Ascending aorta (tissue), 2 donors: ENCODE measurements at regions not wholly inside any gene's neighbourhood (a gene's known extent, or its start where the extent isn't known, plus 50 kb on each side); places are given as distances from the start of the nearest gene placed in this dataset.

Experiments used
- DNase-seq, 2 donors: peaks; one replicate each; pipeline ENCODE4 v3.0.0-alpha.2; 2019; ENCODE audit warnings: low spot score in 2 of 2
- H3K27ac ChIP-seq, 2 donors: fragments of 200-600 bp; sonication (generic); one replicate each; pipeline ENCODE4 v1.5.1; 2016 to 2017; ENCODE audit warnings: mild to moderate bottlenecking in 1 of 2
- H3K27me3 ChIP-seq: fragments of 200-600 bp; sonication (generic); one replicate; pipeline ENCODE4 v1.5.1; 2017
- H3K36me3 ChIP-seq, 2 donors: fragments of 200-600 bp; sonication (generic); one replicate each; pipeline ENCODE4 v1.5.1; 2016
- H3K4me1 ChIP-seq, 2 donors: fragments of 200-600 bp; sonication (generic); one replicate each; pipeline ENCODE4 v1.5.1; 2016 to 2017; ENCODE audit warnings: mild to moderate bottlenecking in 1 of 2
- H3K4me3 ChIP-seq, 2 donors: fragments of 200-600 bp; sonication (generic); one replicate each; pipeline ENCODE4 v1.5.1; 2016 to 2017; ENCODE audit warnings: mild to moderate bottlenecking in 1 of 2
- H3K9me3 ChIP-seq, 2 donors: fragments of 200-600 bp; sonication (generic); one replicate each; pipeline ENCODE4 v1.5.1; 2016
- intact Hi-C: fragments of 100-400 bp; cut with DNase I; formaldehyde crosslinking; loops from one replicate; pipeline ENCODE4 v1.15.1; 2023
- TF ChIP-seq, protein P1 (sequence below), 3 experiments: fragments of 200-600 bp in 2 of 3; fragments of 450-650 bp in 1 of 3; sonication (generic) in 2 of 3; IDR thresholded peaks; one replicate each; pipeline ENCODE4 v1.5.1; 2016 to 2019; ENCODE audit warnings: antibody characterized with exemption in 3 of 3, mild to moderate bottlenecking in 1 of 3, moderate library complexity in 1 of 3

DNA sequence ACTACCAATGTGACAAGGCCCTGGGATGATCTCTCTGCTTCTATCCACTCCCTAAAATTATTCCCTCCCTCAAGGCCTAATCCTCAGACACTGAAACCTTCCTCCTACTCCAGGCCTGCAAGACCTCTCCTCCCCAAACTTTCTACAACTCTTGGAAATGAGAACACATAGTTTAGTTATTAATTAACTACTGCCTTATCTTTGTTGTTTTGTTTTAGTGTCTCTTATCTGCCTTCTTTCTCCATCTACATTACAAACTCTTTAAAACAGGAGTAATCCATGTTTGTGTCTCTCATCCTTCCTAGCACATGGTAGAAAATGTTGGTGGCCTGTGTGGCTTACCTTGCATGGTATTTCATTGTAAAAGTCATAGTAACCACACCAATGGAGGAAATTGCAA, 139.9 kb upstream of the G2E3 start:
- Histone ChIP-seq H3K4me3 (no peak overlapping the region), H3K27me3 (no peaks in the 10 kb centered on the region), H3K4me1 (no peaks in the 10 kb centered on the region), H3K36me3 (no peaks in the 10 kb centered on the region), H3K27ac (no peak overlapping the region), H3K9me3 (no peaks in the 10 kb centered on the region)
- intact Hi-C loops, result no loop called here
- DNase-seq, result no peak
- TF ChIP-seq, protein P1, sequence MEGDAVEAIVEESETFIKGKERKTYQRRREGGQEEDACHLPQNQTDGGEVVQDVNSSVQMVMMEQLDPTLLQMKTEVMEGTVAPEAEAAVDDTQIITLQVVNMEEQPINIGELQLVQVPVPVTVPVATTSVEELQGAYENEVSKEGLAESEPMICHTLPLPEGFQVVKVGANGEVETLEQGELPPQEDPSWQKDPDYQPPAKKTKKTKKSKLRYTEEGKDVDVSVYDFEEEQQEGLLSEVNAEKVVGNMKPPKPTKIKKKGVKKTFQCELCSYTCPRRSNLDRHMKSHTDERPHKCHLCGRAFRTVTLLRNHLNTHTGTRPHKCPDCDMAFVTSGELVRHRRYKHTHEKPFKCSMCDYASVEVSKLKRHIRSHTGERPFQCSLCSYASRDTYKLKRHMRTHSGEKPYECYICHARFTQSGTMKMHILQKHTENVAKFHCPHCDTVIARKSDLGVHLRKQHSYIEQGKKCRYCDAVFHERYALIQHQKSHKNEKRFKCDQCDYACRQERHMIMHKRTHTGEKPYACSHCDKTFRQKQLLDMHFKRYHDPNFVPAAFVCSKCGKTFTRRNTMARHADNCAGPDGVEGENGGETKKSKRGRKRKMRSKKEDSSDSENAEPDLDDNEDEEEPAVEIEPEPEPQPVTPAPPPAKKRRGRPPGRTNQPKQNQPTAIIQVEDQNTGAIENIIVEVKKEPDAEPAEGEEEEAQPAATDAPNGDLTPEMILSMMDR (IDR thresholded peaks at IDR 0.05), result no peak

DNA sequence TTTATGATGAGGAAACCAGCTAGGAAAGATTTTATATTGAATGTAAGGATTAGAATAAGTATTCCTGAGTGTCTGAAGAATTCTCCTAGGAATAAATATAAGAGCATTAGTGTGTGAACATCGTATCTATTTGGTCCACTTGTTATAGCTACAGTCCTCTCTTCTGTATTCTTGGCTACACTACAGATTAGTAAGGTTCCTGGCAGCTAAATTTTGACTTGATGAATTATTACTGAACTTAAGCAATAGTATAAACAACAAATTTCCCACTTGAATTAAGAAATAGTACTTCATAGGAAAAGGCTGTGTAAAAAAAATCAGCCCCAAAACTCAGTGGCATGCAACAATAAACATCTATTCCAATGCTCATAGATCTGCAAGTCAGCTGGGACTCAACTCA, 138.4 kb upstream of the G2E3 start:
- Histone ChIP-seq H3K27ac (no peak overlapping the region), H3K36me3 (no peaks in the 10 kb centered on the region), H3K9me3 (no peaks in the 10 kb centered on the region), H3K4me3 (no peak overlapping the region), H3K4me1 (no peaks in the 10 kb centered on the region), H3K27me3 (no peaks in the 10 kb centered on the region)
- TF ChIP-seq, protein P1 (IDR thresholded peaks at IDR 0.05), result no peak
- DNase-seq, result no peak
- intact Hi-C loops, result no loop called here

DNA sequence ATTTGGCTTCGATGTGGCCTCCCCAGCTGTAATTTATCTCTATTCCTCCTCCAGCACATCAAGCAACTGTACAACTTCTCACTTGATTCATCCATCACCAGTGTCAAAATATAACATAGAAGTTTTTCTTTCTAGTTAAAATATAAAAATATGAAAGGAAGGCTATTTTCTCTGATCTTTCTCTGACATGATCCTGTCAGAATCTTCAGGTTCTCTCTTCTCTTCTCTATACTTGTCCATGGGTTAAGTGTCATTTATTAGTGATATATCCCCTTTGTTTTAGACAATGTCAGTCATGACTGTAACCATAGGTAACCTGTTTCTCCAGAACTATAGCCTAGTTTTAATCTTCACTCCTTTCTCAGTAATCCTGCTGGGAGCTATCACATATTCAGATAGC, 132.5 kb upstream of the G2E3 start:
- intact Hi-C loops, result no loop called here
- H3K4me3 ChIP-seq, result no peak overlapping the region
- H3K9me3 ChIP-seq, result no peaks in the 10 kb centered on the region
- TF ChIP-seq, protein P1 (IDR thresholded peaks at IDR 0.05), result no peak
- no peak for DNase-seq
- H3K36me3 ChIP-seq, result no peaks in the 10 kb centered on the region
- H3K27ac ChIP-seq, result no peak overlapping the region
- no peaks in the 10 kb centered on the region for H3K27me3 ChIP-seq
- no peaks in the 10 kb centered on the region for H3K4me1 ChIP-seq

DNA sequence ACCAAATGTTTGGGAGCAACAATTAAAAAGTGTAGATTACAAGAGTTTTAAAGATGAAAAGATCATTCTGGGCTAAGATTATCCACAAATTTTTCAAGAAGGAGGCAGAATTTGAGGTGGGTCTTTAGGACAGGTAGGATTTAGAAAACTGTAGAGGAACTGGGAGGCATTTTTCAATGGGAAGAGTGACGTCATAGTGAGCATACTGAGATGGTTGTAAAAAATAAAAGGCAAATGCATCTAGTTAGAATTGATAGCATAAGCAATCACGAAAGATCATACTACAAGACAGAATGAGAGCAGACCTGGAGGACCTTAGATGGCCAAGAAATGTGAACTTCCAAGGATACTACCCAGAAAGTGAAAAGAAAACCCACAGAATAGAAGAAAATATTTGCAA, 131.6 kb upstream of the G2E3 start:
- TF ChIP-seq, protein P1 (IDR thresholded peaks at IDR 0.05), result no peak
- H3K9me3 ChIP-seq, result no peaks in the 10 kb centered on the region
- no peak overlapping the region for H3K27ac ChIP-seq
- no peaks in the 10 kb centered on the region for H3K4me1 ChIP-seq
- no peak for DNase-seq
- H3K4me3 ChIP-seq, result no peak overlapping the region
- intact Hi-C loops, result no loop called here
- H3K27me3 ChIP-seq, result no peaks in the 10 kb centered on the region
- H3K36me3 ChIP-seq, result no peaks in the 10 kb centered on the region

DNA sequence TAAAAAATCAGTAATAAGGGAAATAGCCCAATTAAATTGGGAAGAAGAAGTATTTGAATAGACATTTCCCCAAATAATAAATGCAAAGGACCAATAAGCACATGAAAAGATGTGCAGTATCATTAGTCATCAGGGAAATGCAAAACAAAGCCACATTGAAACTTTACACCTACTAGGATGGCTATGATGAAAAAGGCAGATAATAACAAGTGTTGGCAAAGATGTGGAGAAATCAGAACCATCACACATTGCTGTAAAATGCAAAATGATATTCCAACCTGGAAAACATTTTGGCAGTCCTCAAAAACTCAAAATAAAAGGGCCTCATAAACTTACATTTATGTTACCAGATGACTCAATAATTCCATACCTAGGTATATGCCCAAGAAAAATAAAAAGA, 131.1 kb upstream of the G2E3 start:
- intact Hi-C loops, result no loop called here
- Histone ChIP-seq H3K9me3 (no peaks in the 10 kb centered on the region), H3K4me1 (no peaks in the 10 kb centered on the region), H3K36me3 (no peaks in the 10 kb centered on the region), H3K27me3 (no peaks in the 10 kb centered on the region), H3K4me3 (no peak overlapping the region), H3K27ac (no peak overlapping the region)
- no peak for DNase-seq
- TF ChIP-seq, protein P1 (IDR thresholded peaks at IDR 0.05), result no peak

DNA sequence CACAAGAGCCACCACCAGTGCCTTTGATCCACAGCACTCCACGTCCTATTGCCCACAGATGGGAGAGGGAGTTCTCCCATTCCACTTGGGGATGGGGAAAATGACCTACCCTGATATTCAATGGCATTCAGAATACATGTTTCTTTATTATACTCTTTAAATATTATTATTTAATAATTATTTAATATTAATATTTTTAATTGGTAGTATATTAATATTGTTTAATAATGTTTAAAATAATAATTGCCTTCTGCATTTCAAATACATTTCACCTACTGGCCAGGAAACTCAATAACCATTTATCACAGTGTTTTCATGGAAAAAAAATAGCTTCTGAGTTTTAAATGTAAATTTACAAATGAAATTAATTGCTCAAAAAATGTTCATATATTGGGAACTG, 127.4 kb upstream of the G2E3 start:
- TF ChIP-seq, protein P1 (IDR thresholded peaks at IDR 0.05), result no peak
- intact Hi-C loops, result no loop called here
- Histone ChIP-seq H3K27ac (no peak overlapping the region), H3K4me1 (no peaks in the 10 kb centered on the region), H3K36me3 (no peaks in the 10 kb centered on the region), H3K27me3 (no peaks in the 10 kb centered on the region), H3K9me3 (no peaks in the 10 kb centered on the region), H3K4me3 (no peak overlapping the region)
- no peak for DNase-seq
